ENCODE measurements at regions not wholly inside any gene's neighbourhood (a gene's known extent, or its start where the extent isn't known, plus 50 kb on each side); places are given as distances from the start of the nearest gene placed in this dataset.
"Not testable (repeated sequence)": the region's sequence is repeated elsewhere in the genome, so short reads cannot be mapped to it uniquely, and the experiment has no call there.

- DNase-seq (ENCODE audit: low read depth, low spot score), result no peak
Measured at GRCh38 chr5:20370061-20370460, 382.1 kb upstream of the CDH18 start.

- no peak for DNase-seq (ENCODE audit: low read depth, low spot score)
Measured at GRCh38 chr5:20369518-20369885, 381.5 kb upstream of the CDH18 start.

- no peak for DNase-seq (ENCODE audit: low read depth, low spot score)
Measured at GRCh38 chr5:20368571-20369517, 380.8 kb upstream of the CDH18 start.

- DNase-seq (ENCODE audit: low read depth, low spot score), result no peak
Measured at GRCh38 chr5:20367178-20367577, 379.2 kb upstream of the CDH18 start.

- DNase-seq (ENCODE audit: low read depth, low spot score), result no peak
Measured at GRCh38 chr5:20360263-20360662, 372.3 kb upstream of the CDH18 start.

GRCh38 chr5:20359377-20359776, 371.4 kb upstream of the CDH18 start:
- no peak for DNase-seq (ENCODE audit: low read depth, low spot score)

- no peak for DNase-seq (ENCODE audit: low read depth, low spot score)
Measured at GRCh38 chr5:20353499-20353898, 365.5 kb upstream of the CDH18 start.

- DNase-seq (ENCODE audit: low read depth, low spot score), result no peak
Measured at GRCh38 chr5:20351849-20352248, 363.8 kb upstream of the CDH18 start.

GRCh38 chr5:20348321-20348720, 360.3 kb upstream of the CDH18 start:
- no peak for DNase-seq (ENCODE audit: low read depth, low spot score)

- DNase-seq (ENCODE audit: low read depth, low spot score), result no peak
Measured at GRCh38 chr5:20347334-20347733, 359.3 kb upstream of the CDH18 start.

GRCh38 chr5:20340126-20340525, 352.1 kb upstream of the CDH18 start:
- DNase-seq (ENCODE audit: low read depth, low spot score), result no peak

GRCh38 chr5:20335978-20336377, 348.0 kb upstream of the CDH18 start:
- DNase-seq (ENCODE audit: low read depth, low spot score), result no peak

GRCh38 chr5:20331826-20332225, 343.8 kb upstream of the CDH18 start:
- DNase-seq (ENCODE audit: low read depth, low spot score), result no peak

- no peak for DNase-seq (ENCODE audit: low read depth, low spot score)
Measured at GRCh38 chr5:20323323-20323722, 335.3 kb upstream of the CDH18 start.

- no peak for DNase-seq (ENCODE audit: low read depth, low spot score)
Measured at GRCh38 chr5:20307391-20307790, 319.4 kb upstream of the CDH18 start.

- no peak for DNase-seq (ENCODE audit: low read depth, low spot score)
Measured at GRCh38 chr5:20305463-20305862, 317.5 kb upstream of the CDH18 start.

GRCh38 chr5:20304570-20304969, 316.6 kb upstream of the CDH18 start:
- not testable (repeated sequence) for DNase-seq (ENCODE audit: low read depth, low spot score)

GRCh38 chr5:20300110-20300509, 312.1 kb upstream of the CDH18 start:
- no peak for DNase-seq (ENCODE audit: low read depth, low spot score)

- DNase-seq (ENCODE audit: low read depth, low spot score), result no peak
Measured at GRCh38 chr5:20294696-20295095, 306.7 kb upstream of the CDH18 start.

GRCh38 chr5:20291766-20292165, 303.8 kb upstream of the CDH18 start:
- DNase-seq (ENCODE audit: low read depth, low spot score), result no peak

GRCh38 chr5:20287640-20288039, 299.6 kb upstream of the CDH18 start:
- DNase-seq (ENCODE audit: low read depth, low spot score), result no peak

- DNase-seq (ENCODE audit: low read depth, low spot score), result no peak
Measured at GRCh38 chr5:20286512-20286911, 298.5 kb upstream of the CDH18 start.

GRCh38 chr5:20276959-20277263, 288.9 kb upstream of the CDH18 start:
- DNase-seq (ENCODE audit: low read depth, low spot score), result no peak

Measured in brain pericyte (primary cell).